HUES6 (cell line): ENCODE measurements at regions not wholly inside any gene's neighbourhood (a gene's known extent, or its start where the extent isn't known, plus 50 kb on each side); places are given as distances from the start of the nearest gene placed in this dataset.
"Not testable (repeated sequence)": the region's sequence is repeated elsewhere in the genome, so short reads cannot be mapped to it uniquely, and the experiment has no call there.

Source experiments
- H3K27ac ChIP-seq: 2 replicates; pipeline ENCODE4 v1.7.0; 2013; ENCODE audit warnings: low read depth, mild to moderate bottlenecking, low read length, inconsistent platforms
- H3K27me3 ChIP-seq: 2 replicates; pipeline ENCODE4 v1.6.1; 2013; ENCODE audit warnings: low read length; ENCODE audit not compliant: control insufficient read depth, insufficient read depth
- H3K36me3 ChIP-seq: 2 replicates; pipeline ENCODE4 v1.6.1; 2013; ENCODE audit warnings: low read length; ENCODE audit not compliant: control insufficient read depth, insufficient read depth
- H3K4me1 ChIP-seq: 2 replicates; pipeline ENCODE4 v1.6.1; 2013; ENCODE audit warnings: low read length; ENCODE audit not compliant: control insufficient read depth, insufficient read depth
- H3K4me3 ChIP-seq: 2 replicates; pipeline ENCODE4 v1.5.1; 2013; ENCODE audit warnings: low read depth, low read length
- H3K9ac ChIP-seq: one replicate; pipeline ENCODE4 v1.6.1; 2013; ENCODE audit warnings: mild to moderate bottlenecking, low read length
- H3K9me3 ChIP-seq: 2 replicates; pipeline ENCODE4 v1.6.1; 2013; ENCODE audit warnings: low read depth, low read length; ENCODE audit not compliant: control insufficient read depth, insufficient read depth

DNA sequence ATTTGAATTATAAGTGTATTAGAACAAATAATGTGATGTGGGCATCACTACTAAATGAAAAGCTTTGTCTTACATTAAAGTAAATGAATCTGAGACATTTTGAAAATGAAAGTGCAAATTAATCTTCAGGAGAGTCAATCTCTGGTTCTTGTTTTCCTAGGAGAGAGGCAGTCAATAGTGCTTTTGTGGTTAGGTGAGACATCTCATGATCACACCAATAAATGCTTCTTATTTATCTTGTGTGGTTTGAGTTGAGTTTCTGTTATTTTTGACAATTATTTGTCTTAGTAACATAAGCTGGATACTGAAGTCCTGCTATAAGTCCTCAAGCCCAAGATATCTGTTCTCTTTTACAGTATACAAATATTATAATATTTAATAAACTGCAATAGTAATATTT is 1378.0 kb upstream of the PCDH9 start:
- H3K4me3 ChIP-seq = no peak overlapping the region
- H3K36me3 ChIP-seq = no peaks in the 10 kb centered on the region
- no peaks in the 10 kb centered on the region for H3K4me1 ChIP-seq
- H3K27me3 ChIP-seq = no peaks in the 10 kb centered on the region
- no peak overlapping the region for H3K27ac ChIP-seq
- no peak overlapping the region for H3K9ac ChIP-seq
- H3K9me3 ChIP-seq = peaks cover 3% of the 10 kb centered on the region; the same call in 1 of the 2 replicates

GRCh38 chr13:68597641-68598040 is 1367.5 kb upstream of the PCDH9 start:
- no peaks in the 10 kb centered on the region for H3K36me3 ChIP-seq
- no peaks in the 10 kb centered on the region for H3K4me1 ChIP-seq
- no peak overlapping the region for H3K4me3 ChIP-seq
- H3K9me3 ChIP-seq = no peaks in the 10 kb centered on the region
- no peaks in the 10 kb centered on the region for H3K27me3 ChIP-seq
- no peak overlapping the region for H3K27ac ChIP-seq
- no peak overlapping the region for H3K9ac ChIP-seq

GRCh38 chr13:68588623-68589022 is 1358.5 kb upstream of the PCDH9 start:
- H3K9me3 ChIP-seq = no peaks in the 10 kb centered on the region
- no peak overlapping the region for H3K9ac ChIP-seq
- H3K4me3 ChIP-seq = no peak overlapping the region
- no peaks in the 10 kb centered on the region for H3K4me1 ChIP-seq
- H3K36me3 ChIP-seq = no peaks in the 10 kb centered on the region
- no peaks in the 10 kb centered on the region for H3K27me3 ChIP-seq
- H3K27ac ChIP-seq = no peak overlapping the region

DNA sequence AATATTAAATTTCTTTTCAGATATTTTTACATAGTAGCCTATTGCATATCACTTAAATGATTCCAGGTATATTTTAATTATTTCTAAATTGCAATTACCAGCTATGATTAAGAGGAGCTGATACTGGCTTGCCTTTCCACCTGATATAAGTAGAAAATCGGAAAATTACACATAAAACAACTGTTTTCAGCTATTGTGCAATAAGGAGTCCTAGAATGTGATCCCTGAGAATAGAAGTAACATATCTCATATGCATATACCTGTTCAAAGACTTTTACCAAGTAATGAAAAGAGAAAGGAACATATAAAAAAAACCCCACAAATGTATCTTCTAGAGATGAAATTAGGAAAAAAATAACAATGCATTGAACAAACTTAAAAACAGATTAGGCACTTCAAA is 1354.6 kb upstream of the PCDH9 start:
- H3K9me3 ChIP-seq = peaks cover 8% of the 10 kb centered on the region; the same call in 1 of the 2 replicates
- no peaks in the 10 kb centered on the region for H3K27me3 ChIP-seq
- no peaks in the 10 kb centered on the region for H3K36me3 ChIP-seq
- no peaks in the 10 kb centered on the region for H3K4me1 ChIP-seq
- no peak overlapping the region for H3K9ac ChIP-seq
- no peak overlapping the region for H3K4me3 ChIP-seq
- no peak overlapping the region for H3K27ac ChIP-seq

GRCh38 chr13:68574053-68574452 is 1343.9 kb upstream of the PCDH9 start:
- no peaks in the 10 kb centered on the region for H3K27me3 ChIP-seq
- H3K36me3 ChIP-seq = no peaks in the 10 kb centered on the region
- no peaks in the 10 kb centered on the region for H3K4me1 ChIP-seq
- no peak overlapping the region for H3K9ac ChIP-seq
- H3K9me3 ChIP-seq = no peaks in the 10 kb centered on the region
- no peak overlapping the region for H3K27ac ChIP-seq
- no peak overlapping the region for H3K4me3 ChIP-seq

DNA sequence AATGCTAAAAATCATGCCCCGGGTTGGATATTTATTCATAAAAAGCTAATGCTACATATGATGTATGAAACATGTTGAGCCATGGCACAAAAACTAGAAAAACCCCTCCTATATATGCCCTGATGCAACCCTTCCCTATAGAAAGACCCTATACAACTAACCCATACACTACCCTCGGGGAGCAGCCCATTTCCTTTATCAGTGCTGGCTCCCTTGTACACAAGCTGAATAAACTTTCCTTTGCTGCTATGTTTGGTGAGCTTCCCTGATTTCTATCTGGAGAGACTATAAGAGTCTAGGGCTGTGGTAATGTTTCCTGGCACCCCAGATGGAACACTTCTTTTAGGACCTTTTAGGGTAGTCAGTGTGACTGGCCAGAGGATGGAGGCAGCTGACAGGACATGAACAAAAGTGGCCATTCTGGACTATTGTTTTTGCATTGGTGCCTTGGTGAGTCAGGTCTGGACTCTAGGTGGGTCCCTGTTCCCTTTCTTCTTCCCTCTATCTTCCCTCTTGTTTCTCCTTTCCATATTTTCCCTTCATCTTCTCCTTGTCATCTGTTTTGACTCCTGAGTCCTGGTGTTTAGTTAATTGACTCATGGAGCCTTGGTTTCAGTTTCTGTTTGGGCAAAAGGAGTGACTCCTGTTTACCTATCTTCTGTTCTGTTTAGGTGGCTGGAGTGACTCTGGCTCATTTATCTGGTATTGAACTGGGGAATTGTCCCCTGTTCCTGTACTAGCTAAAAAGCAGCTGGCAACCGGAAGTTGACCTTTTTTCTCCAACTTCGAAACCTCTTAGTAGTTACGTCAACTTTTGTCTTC is 1321.8 kb upstream of the PCDH9 start:
- H3K4me1 ChIP-seq = no peaks in the 10 kb centered on the region
- H3K4me3 ChIP-seq = no peak overlapping the region
- H3K9me3 ChIP-seq = no peaks in the 10 kb centered on the region

GRCh38 chr13:68550330-68550729 is 1320.2 kb upstream of the PCDH9 start:
- H3K9me3 ChIP-seq = no peaks in the 10 kb centered on the region
- no peaks in the 10 kb centered on the region for H3K4me1 ChIP-seq
- no peak overlapping the region for H3K4me3 ChIP-seq
- H3K9ac ChIP-seq = no peak overlapping the region
- no peaks in the 10 kb centered on the region for H3K36me3 ChIP-seq
- H3K27me3 ChIP-seq = no peaks in the 10 kb centered on the region
- H3K27ac ChIP-seq = no peak overlapping the region

More for the DNA sequence above, 1321.8 kb upstream of the PCDH9 start:
- H3K27me3 ChIP-seq = no peaks in the 10 kb centered on the region
- no peak overlapping the region for H3K27ac ChIP-seq
- no peak overlapping the region for H3K9ac ChIP-seq
- no peaks in the 10 kb centered on the region for H3K36me3 ChIP-seq

GRCh38 chr13:68540244-68540643 is 1310.1 kb upstream of the PCDH9 start:
- no peaks in the 10 kb centered on the region for H3K4me1 ChIP-seq
- no peak overlapping the region for H3K9ac ChIP-seq
- H3K9me3 ChIP-seq = no peaks in the 10 kb centered on the region
- no peaks in the 10 kb centered on the region for H3K27me3 ChIP-seq
- no peaks in the 10 kb centered on the region for H3K36me3 ChIP-seq
- no peak overlapping the region for H3K4me3 ChIP-seq
- no peak overlapping the region for H3K27ac ChIP-seq

DNA sequence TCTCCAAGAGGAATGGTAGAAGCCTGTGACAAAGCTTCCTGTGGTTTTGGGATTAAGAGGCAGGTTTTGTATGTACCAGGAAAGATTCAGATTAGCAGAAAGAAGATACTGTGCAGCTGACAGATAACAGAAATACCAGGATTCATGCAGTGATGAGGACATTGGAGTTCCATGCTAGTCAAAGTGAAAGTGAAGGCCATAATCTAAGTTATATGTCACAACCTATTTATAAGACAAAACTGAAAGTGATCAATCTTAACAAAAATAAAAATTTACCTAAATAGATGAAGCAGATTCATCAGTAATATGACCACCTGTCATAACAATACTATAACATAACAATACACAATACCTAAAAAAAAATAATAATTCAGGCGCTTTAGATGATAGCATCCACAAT is 1305.2 kb upstream of the PCDH9 start:
- Histone ChIP-seq H3K4me3 (no peak overlapping the region), H3K9ac (no peak overlapping the region), H3K27ac (no peak overlapping the region), H3K9me3 (no peaks in the 10 kb centered on the region), H3K27me3 (no peaks in the 10 kb centered on the region), H3K36me3 (no peaks in the 10 kb centered on the region), H3K4me1 (no peaks in the 10 kb centered on the region)

GRCh38 chr13:68527167-68527566 is 1297.0 kb upstream of the PCDH9 start:
- not testable (repeated sequence) for H3K36me3 ChIP-seq, H3K4me1 ChIP-seq, H3K27ac ChIP-seq, H3K4me3 ChIP-seq, H3K9ac ChIP-seq, H3K27me3 ChIP-seq, H3K9me3 ChIP-seq

GRCh38 chr13:68523838-68524424 is 1293.8 kb upstream of the PCDH9 start:
- Histone ChIP-seq H3K27ac (no peak overlapping the region), H3K9ac (no peak overlapping the region), H3K9me3 (no peaks in the 10 kb centered on the region), H3K4me3 (no peak overlapping the region), H3K27me3 (no peaks in the 10 kb centered on the region), H3K36me3 (no peaks in the 10 kb centered on the region), H3K4me1 (no peaks in the 10 kb centered on the region)
